H1 (cell line): ENCODE measurements at regions not wholly inside any gene's neighbourhood (a gene's known extent, or its start where the extent isn't known, plus 50 kb on each side); places are given as distances from the start of the nearest gene placed in this dataset.

Experiments
- ZNF274 ChIP-seq: IDR thresholded peaks from 2 replicates; pipeline ENCODE4 v1.7.0; 2012; ENCODE audit warnings: low read length, borderline replicate concordance; ENCODE audit errors: extremely low read depth
- TF ChIP-seq, protein P1 (sequence below), 3 experiments: IDR thresholded peaks; 1 replicate in 2 of 3; 2 replicates in 1 of 3; pipeline versions ENCODE4 v1.5.1 to v1.6.1; 2011; ENCODE audit warnings: low read length in 3 of 3, mild to moderate bottlenecking in 3 of 3, inconsistent platforms in 2 of 3, low read depth in 1 of 3, moderate library complexity in 1 of 3; ENCODE audit not compliant: insufficient read depth in 1 of 3; ENCODE audit errors: control extremely low read depth in 1 of 3

GRCh38 chr14:86780461-86780860, 1212.5 kb downstream of the GALC start:
- TF ChIP-seq, protein P1, sequence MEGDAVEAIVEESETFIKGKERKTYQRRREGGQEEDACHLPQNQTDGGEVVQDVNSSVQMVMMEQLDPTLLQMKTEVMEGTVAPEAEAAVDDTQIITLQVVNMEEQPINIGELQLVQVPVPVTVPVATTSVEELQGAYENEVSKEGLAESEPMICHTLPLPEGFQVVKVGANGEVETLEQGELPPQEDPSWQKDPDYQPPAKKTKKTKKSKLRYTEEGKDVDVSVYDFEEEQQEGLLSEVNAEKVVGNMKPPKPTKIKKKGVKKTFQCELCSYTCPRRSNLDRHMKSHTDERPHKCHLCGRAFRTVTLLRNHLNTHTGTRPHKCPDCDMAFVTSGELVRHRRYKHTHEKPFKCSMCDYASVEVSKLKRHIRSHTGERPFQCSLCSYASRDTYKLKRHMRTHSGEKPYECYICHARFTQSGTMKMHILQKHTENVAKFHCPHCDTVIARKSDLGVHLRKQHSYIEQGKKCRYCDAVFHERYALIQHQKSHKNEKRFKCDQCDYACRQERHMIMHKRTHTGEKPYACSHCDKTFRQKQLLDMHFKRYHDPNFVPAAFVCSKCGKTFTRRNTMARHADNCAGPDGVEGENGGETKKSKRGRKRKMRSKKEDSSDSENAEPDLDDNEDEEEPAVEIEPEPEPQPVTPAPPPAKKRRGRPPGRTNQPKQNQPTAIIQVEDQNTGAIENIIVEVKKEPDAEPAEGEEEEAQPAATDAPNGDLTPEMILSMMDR (IDR thresholded peaks at IDR 0.05; ENCODE audit: control extremely low read depth in 1 of 3, insufficient read depth in 1 of 3, low read depth in 1 of 3, low read length in 3 of 3) = no peak
- no peak for TF ChIP-seq ZNF274
